ENCODE measurements at regions not wholly inside any gene's neighbourhood (a gene's known extent, or its start where the extent isn't known, plus 50 kb on each side); places are given as distances from the start of the nearest gene placed in this dataset.

GRCh38 chr12:77238335-77238734 lies 173.0 kb upstream of the E2F7 start:
- TF ChIP-seq MYC (IDR thresholded peaks at IDR 0.05; ENCODE audit: low read depth, low read length) (no peak), MAX (IDR thresholded peaks at IDR 0.05; ENCODE audit: insufficient read depth, insufficient read length) (no peak), CTCF (IDR thresholded peaks at IDR 0.05; ENCODE audit: extremely low read depth in 1 of 2, insufficient read depth in 1 of 2, low read depth in 1 of 2, low read length in 2 of 2) (no peak)

Data from endothelial cell of umbilical vein (primary cell).